Stomach (tissue), 8 donors: ENCODE measurements at regions not wholly inside any gene's neighbourhood (a gene's known extent, or its start where the extent isn't known, plus 50 kb on each side); places are given as distances from the start of the nearest gene placed in this dataset.
A peak's percentile ranks its signal among the peaks of the same experiment; 100 is the strongest.
"Not testable (repeated sequence)": the region's sequence is repeated elsewhere in the genome, so short reads cannot be mapped to it uniquely, and the experiment has no call there.

Experiments
- DNase-seq, 2 donors: peaks; one replicate each; pipeline versions ENCODE4 v3.0.0 to v3.0.0-alpha.2; 2013 to 2019
- H3K27ac ChIP-seq, 5 donors: fragments of 200-600 bp in 4 of 5; sonication (generic) in 4 of 5; one replicate each; pipeline ENCODE4 v1.5.1; 2013 to 2019; ENCODE audit warnings: mild to moderate bottlenecking in 1 of 5, moderate library complexity in 1 of 5
- H3K27me3 ChIP-seq, 3 donors: fragments of 200-600 bp; sonication (generic); one replicate each; pipeline ENCODE4 v1.5.1; 2017 to 2019; ENCODE audit warnings: mixed run types in 1 of 3
- H3K36me3 ChIP-seq, 4 donors: fragments of 200-600 bp; sonication (generic); 1 replicate in 3 of 4; 2 replicates in 1 of 4; pipeline ENCODE4 v1.5.1; 2016 to 2019
- H3K4me1 ChIP-seq, 4 donors: fragments of 200-600 bp; sonication (generic); one replicate each; pipeline ENCODE4 v1.5.1; 2016 to 2019
- H3K4me3 ChIP-seq, 4 donors: fragments of 200-600 bp; sonication (generic) in 3 of 4; one replicate each; pipeline ENCODE4 v1.5.1; 2016 to 2019; ENCODE audit warnings: mild to moderate bottlenecking in 1 of 4
- H3K9me3 ChIP-seq, 4 donors: fragments of 200-600 bp; sonication (generic); one replicate each; pipeline ENCODE4 v1.5.1; 2016 to 2019
- EP300 ChIP-seq: sonication (generic); formaldehyde crosslinking; IDR thresholded peaks from one replicate; pipeline ENCODE4 v1.6.1; 2017; ENCODE audit warnings: antibody characterized with exemption
- POLR2A ChIP-seq, 4 donors: fragments of 450-650 bp; IDR thresholded peaks; one replicate each; pipeline ENCODE4 v1.6.1; 2016; ENCODE audit warnings: antibody characterized with exemption in 4 of 4, control low read depth in 2 of 4, mild to moderate bottlenecking in 1 of 4, moderate library complexity in 1 of 4
- POLR2AphosphoS5 ChIP-seq, 3 donors: sonication (generic); formaldehyde crosslinking; IDR thresholded peaks; one replicate each; pipeline ENCODE4 v1.6.1; 2016; ENCODE audit warnings: antibody characterized with exemption in 3 of 3
- WGBS, 5 donors: extraction: QIAGEN DNeasy Blood & Tissue Kit in 3 of 5; methylation state at CpG; one replicate each; pipeline versions ENCODE4 v1.1.5 to v1.1.7; 2013 to 2018; 5-methylcytosine and 5-hydroxymethylcytosine counted together
- intact Hi-C: fragments of 100-400 bp; cut with DNase I; formaldehyde crosslinking; loops from one replicate; pipeline ENCODE4 v1.15.1; 2023; ENCODE audit warnings: low total_unique reads
- TF ChIP-seq, protein P1 (sequence below), 7 experiments: fragments of 450-650 bp in 4 of 7; fragments of 200-600 bp in 3 of 7; sonication (generic) in 3 of 7; IDR thresholded peaks; one replicate each; pipeline ENCODE4 v1.5.1; 2016 to 2019; ENCODE audit warnings: antibody characterized with exemption in 7 of 7, control low read depth in 2 of 7, mild to moderate bottlenecking in 1 of 7
- donor health status: healthy with polysubstance abuse.
- donor health status: Bipolar disorder and iron deficiency.
- donor health status: healthy.

DNA sequence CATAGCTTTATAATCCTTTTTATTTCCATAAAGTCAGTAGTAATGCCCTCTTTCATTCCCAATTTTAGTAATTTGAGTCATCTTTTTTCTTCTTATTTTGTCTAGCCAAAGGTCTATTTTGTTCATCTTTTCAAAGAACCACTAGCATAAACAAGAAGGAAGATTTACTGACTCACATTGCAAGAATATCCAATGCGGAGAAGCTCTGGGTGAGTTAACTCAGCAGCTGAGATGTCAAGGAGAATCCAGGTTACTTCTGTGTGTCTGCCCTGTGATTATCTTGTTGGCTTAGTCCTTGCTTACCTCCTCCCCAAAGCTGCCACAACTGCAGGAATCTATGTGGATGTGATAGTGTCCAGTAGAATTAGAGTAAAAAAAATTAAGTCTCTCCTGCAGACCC, 311.4 kb upstream of the NCKAP5 start:
- DNase-seq: no peak
- H3K27ac ChIP-seq: no peak overlapping the region
- intact Hi-C loops: no loop called here
- H3K4me3 ChIP-seq: no peak overlapping the region
- H3K27me3 ChIP-seq: peaks cover 0 to 17% (median 0%) of the 10 kb centered on the region in 3 donors
- TF ChIP-seq POLR2AphosphoS5 (IDR thresholded peaks at IDR 0.05): no peak
- TF ChIP-seq EP300: no peak
- TF ChIP-seq, protein P1, sequence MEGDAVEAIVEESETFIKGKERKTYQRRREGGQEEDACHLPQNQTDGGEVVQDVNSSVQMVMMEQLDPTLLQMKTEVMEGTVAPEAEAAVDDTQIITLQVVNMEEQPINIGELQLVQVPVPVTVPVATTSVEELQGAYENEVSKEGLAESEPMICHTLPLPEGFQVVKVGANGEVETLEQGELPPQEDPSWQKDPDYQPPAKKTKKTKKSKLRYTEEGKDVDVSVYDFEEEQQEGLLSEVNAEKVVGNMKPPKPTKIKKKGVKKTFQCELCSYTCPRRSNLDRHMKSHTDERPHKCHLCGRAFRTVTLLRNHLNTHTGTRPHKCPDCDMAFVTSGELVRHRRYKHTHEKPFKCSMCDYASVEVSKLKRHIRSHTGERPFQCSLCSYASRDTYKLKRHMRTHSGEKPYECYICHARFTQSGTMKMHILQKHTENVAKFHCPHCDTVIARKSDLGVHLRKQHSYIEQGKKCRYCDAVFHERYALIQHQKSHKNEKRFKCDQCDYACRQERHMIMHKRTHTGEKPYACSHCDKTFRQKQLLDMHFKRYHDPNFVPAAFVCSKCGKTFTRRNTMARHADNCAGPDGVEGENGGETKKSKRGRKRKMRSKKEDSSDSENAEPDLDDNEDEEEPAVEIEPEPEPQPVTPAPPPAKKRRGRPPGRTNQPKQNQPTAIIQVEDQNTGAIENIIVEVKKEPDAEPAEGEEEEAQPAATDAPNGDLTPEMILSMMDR (IDR thresholded peaks at IDR 0.05): no peak
- no peak for TF ChIP-seq POLR2A (IDR thresholded peaks at IDR 0.05)
- WGBS, 5 donors: 84 to 100% (median 95%) methylated on average over 1 of the region's 1 CpG
- no peaks in the 10 kb centered on the region for H3K9me3 ChIP-seq
- no peaks in the 10 kb centered on the region for H3K4me1 ChIP-seq
- no peaks in the 10 kb centered on the region for H3K36me3 ChIP-seq

DNA sequence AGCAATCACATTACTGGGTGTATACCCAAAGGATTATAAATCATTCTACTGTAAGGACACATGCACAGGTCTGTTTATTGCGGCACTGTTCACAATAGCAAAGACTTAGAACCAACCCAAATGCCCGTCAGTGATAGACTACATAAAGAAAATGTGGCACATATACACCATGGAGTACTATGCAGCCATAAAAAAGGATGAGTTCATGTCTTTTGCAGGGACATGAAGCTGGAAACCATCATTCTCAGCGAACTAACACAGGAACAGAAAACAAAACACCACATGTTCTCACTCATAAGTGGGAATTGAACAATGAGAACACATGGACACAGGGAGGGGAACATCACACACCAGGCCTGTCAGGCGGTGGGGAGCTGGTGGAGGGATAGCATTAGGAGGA, 313.9 kb upstream of the NCKAP5 start:
- WGBS, 5 donors: 80 to 91% (median 84%) methylated on average over 4 of the region's 4 CpGs
- H3K36me3 ChIP-seq, DNase-seq, H3K9me3 ChIP-seq, H3K4me3 ChIP-seq, intact Hi-C loops, H3K27ac ChIP-seq: not testable (repeated sequence)
- peaks cover 8 to 15% (median 11%) of the 10 kb centered on the region in 4 donors for H3K4me1 ChIP-seq
- H3K27me3 ChIP-seq: peaks cover 0 to 17% (median 0%) of the 10 kb centered on the region in 3 donors

DNA sequence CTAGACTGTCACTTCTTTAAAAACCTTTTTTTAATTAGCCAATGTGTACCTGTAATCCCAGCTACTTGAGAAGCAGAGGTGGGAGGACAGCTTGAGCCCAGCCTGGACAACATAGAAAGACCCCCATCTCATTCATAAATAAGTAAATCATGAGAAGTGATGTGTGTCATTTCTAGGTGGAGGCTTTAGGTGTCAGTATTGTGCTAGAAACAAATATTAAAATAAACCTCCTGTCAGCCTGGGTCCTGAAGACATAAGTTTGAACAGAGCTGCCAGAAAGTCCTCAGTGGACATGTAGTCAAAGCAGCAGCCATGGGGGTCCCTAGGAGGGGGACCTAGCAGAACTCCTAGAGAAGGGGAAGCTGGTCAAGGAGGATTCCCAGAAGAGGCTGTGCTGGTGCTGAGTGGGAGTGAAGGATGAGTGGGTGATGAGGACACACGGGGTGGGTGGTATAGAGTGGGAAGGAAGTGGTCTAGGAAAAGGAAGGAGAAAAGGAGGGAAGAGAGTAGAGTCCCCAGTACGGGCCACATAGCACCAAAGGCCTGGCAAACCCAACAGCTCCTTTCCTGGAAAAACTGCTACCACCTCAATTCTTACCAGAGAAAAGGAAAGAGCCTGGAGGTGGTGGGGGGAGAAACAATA, 316.6 kb upstream of the NCKAP5 start:
- Histone ChIP-seq H3K36me3 (no peaks in the 10 kb centered on the region), H3K4me1 (peaks cover 8 to 15% (median 12%) of the 10 kb centered on the region in 4 donors), H3K4me3 (no peak overlapping the region), H3K9me3 (no peaks in the 10 kb centered on the region), H3K27me3 (peaks cover 0 to 17% (median 0%) of the 10 kb centered on the region in 3 donors), H3K27ac (no peak overlapping the region)
- intact Hi-C loops: no loop called here
- WGBS, 5 donors: 55 to 78% (median 63%) methylated on average over 2 of the region's 2 CpGs
- TF ChIP-seq POLR2A (IDR thresholded peaks at IDR 0.05): no peak
- TF ChIP-seq POLR2AphosphoS5 (IDR thresholded peaks at IDR 0.05): no peak
- TF ChIP-seq EP300: no peak
- TF ChIP-seq, protein P1 (IDR thresholded peaks at IDR 0.05): no peak
- peak in 1 of 2 donors; percentile 16 for DNase-seq

DNA sequence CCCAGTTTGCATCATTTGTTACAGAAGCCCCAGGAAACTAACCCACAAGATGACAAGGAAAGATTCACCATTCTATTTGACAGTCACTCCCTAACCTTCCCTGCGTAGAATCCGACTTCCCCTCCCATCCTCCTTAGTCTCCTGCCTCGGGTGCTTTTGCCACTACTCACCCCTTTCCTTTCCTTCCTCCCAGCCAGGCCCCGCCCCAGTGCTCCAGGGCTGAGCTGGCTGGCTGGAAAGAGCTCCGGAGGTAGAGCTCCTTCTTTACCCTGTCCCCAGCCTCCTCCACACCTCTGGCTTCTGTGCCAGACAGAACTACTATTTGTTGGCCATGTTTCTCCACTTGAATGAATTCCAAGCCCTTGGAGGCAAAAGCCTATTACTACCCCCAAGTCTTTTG, 317.6 kb upstream of the NCKAP5 start:
- TF ChIP-seq, protein P1 (IDR thresholded peaks at IDR 0.05): no peak
- no peak for TF ChIP-seq EP300
- no peak for TF ChIP-seq POLR2AphosphoS5 (IDR thresholded peaks at IDR 0.05)
- no peak for TF ChIP-seq POLR2A (IDR thresholded peaks at IDR 0.05)
- no peaks in the 10 kb centered on the region for H3K9me3 ChIP-seq
- H3K27ac ChIP-seq: no peak overlapping the region
- H3K4me3 ChIP-seq: no peak overlapping the region
- H3K4me1 ChIP-seq: peaks cover 8 to 15% (median 12%) of the 10 kb centered on the region in 4 donors
- peaks cover 0 to 17% (median 0%) of the 10 kb centered on the region in 3 donors for H3K27me3 ChIP-seq
- 20 to 48% (median 40%) methylated on average over 5 of the region's 5 CpGs for WGBS, 5 donors
- H3K36me3 ChIP-seq: no peaks in the 10 kb centered on the region
- intact Hi-C loops: no loop called here
- peak in 1 of 2 donors; percentile 46 for DNase-seq
